GM21515 (cell line): ENCODE measurements at regions not wholly inside any gene's neighbourhood (a gene's known extent, or its start where the extent isn't known, plus 50 kb on each side); places are given as distances from the start of the nearest gene placed in this dataset.
"Not testable (repeated sequence)": the region's sequence is repeated elsewhere in the genome, so short reads cannot be mapped to it uniquely, and the experiment has no call there.

ENCODE experiments used
- ATAC-seq: cut with Tn5 transposase; IDR thresholded peaks from one replicate; pipeline ENCODE4 v1.9.1; 2021; ENCODE audit not compliant: unreplicated experiment

GRCh38 chr6:78222226-78222625, 569.4 kb downstream of the MEI4 start:
- ATAC-seq = no peak

- no peak for ATAC-seq
These were observed 578.2 kb downstream of the MEI4 start for GRCh38 chr6:78231002-78231401.

- ATAC-seq = no peak
These were observed 590.7 kb downstream of the MEI4 start for GRCh38 chr6:78243519-78243918.

- ATAC-seq = no peak
These were observed 599.1 kb downstream of the MEI4 start for GRCh38 chr6:78251931-78252330.

- ATAC-seq = no peak
These were observed 600.8 kb downstream of the MEI4 start for GRCh38 chr6:78253618-78254017.

- ATAC-seq = no peak
These were observed 607.1 kb downstream of the MEI4 start for GRCh38 chr6:78259935-78260334.

- not testable (repeated sequence) for ATAC-seq
These were observed 606.9 kb upstream of the IRAK1BP1 start for GRCh38 chr6:78260427-78260826.

GRCh38 chr6:78268591-78269452, 598.5 kb upstream of the IRAK1BP1 start:
- ATAC-seq = no peak

GRCh38 chr6:78300885-78301284, 566.5 kb upstream of the IRAK1BP1 start:
- no peak for ATAC-seq

- no peak for ATAC-seq
These were observed 564.9 kb upstream of the IRAK1BP1 start for GRCh38 chr6:78302411-78302810.

GRCh38 chr6:78308025-78308424, 559.3 kb upstream of the IRAK1BP1 start:
- no peak for ATAC-seq

- ATAC-seq = no peak
These were observed 545.1 kb upstream of the IRAK1BP1 start for GRCh38 chr6:78322068-78322845.

- no peak for ATAC-seq
These were observed 543.1 kb upstream of the IRAK1BP1 start for GRCh38 chr6:78324213-78324612.

GRCh38 chr6:78340755-78341154, 526.6 kb upstream of the IRAK1BP1 start:
- ATAC-seq = no peak

GRCh38 chr6:78345882-78346281, 521.5 kb upstream of the IRAK1BP1 start:
- no peak for ATAC-seq

GRCh38 chr6:78347191-78347916, 520.0 kb upstream of the IRAK1BP1 start:
- ATAC-seq = no peak

- no peak for ATAC-seq
These were observed 514.3 kb upstream of the IRAK1BP1 start for GRCh38 chr6:78353040-78353439.

- ATAC-seq = no peak
These were observed 503.7 kb upstream of the IRAK1BP1 start for GRCh38 chr6:78363688-78364087.

- ATAC-seq = no peak
These were observed 501.9 kb upstream of the IRAK1BP1 start for GRCh38 chr6:78365473-78365872.

- no peak for ATAC-seq
These were observed 490.3 kb upstream of the IRAK1BP1 start for GRCh38 chr6:78377056-78377455.

- ATAC-seq = no peak
These were observed 487.4 kb upstream of the IRAK1BP1 start for GRCh38 chr6:78379982-78380381.
